ENCODE measurements at regions not wholly inside any gene's neighbourhood (a gene's known extent, or its start where the extent isn't known, plus 50 kb on each side); places are given as distances from the start of the nearest gene placed in this dataset.
"Not testable (repeated sequence)": the region's sequence is repeated elsewhere in the genome, so short reads cannot be mapped to it uniquely, and the experiment has no call there.

DNA sequence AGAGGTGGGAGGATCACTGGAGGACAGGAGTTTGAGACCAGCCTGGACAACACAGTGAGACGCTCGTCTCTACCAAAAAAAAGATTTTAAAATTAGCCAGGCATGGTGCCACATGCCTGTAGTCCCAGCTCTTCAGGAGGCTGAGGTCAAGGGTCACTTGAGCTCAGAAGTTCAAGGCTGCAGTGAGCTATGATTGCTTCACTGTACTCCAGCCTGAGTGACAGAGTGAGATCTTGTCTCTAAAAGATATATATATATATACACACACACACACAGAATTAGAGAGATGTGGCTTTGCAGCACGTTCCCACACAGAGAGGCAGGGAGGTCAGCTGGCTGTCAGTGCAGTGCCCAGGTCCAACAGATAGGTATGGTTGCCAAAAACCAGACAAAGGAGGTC is 363.4 kb downstream of the BCL2L11 start:
- not testable (repeated sequence) for DNase-seq

DNA sequence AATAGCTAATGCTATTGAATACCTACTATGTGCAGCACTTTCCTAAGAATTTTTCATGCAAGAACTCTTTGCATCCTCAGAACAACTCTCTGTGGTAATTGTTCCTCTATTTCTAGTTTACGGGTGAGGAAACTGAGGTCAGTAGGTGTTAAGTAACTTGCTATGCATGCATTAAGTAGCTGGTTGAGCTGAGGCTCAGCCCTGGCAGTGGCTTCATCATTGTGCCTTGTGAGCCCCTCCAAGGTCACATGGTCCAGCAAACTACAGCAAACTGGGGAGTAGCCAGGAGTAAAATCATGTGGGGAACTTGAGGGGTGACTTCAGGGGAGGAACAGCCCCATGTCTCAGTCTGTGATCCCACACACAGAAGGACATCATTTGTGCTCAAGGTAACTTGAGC is 365.2 kb downstream of the BCL2L11 start:
- not testable (repeated sequence) for DNase-seq

DNA sequence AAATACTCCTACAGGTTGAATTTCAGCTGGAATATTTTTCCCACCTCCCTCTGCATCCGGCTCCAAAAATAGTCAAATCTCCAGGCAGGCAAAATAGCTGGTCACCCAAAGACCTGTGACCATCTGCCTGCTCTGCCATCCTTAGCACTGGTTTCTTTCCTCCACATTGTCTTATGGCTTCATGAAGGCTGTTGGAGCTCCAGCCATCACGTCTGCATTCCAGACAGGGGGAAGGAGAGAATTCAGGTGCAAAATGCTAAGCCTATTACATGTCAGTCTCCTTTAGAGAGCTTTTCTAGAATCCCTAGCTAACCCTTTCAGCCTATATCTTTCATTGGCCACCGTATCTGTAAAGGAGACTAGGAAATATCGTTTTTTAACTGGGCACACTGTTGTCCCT is 367.7 kb downstream of the BCL2L11 start:
- DNase-seq: not testable (repeated sequence)

DNA sequence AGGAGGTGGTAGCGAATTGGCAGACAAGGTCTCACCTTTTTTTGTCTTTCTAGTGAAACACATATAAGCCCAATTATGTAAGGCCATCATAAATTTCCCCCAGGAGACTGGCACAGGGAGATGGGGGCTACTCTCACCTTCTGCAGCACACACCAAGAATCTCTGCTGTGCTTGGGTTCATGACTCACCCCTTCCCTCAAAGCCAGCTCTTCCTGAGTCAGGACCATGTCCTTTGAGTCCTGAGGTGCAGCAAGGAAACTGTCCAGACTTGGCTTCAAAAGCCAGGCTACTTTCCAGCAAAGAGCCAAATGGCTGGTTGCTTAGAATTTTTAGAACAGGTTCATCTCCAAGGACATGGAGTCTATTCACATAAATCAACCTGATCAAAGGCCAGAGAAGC is 368.7 kb downstream of the BCL2L11 start:
- DNase-seq: not testable (repeated sequence)

DNA sequence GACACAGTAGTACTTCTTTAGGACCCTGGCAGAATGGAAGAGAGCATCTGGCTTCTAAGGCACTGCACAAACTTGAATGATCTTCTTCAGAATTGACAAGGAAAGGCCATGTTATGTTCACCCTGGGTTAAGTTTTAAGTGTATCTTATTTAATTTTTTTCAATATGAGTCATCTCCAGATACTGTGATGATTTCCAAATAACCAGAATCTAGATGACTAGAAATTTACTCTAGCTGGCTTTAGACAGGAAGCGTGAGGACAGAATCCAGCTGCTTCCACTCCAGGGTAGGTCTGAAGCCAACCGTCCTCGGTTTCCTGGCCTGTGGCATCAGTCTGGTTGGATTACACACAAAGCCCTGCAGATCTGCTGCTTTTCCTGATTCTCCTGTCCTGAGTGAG is 370.5 kb downstream of the BCL2L11 start:
- not testable (repeated sequence) for DNase-seq

DNA sequence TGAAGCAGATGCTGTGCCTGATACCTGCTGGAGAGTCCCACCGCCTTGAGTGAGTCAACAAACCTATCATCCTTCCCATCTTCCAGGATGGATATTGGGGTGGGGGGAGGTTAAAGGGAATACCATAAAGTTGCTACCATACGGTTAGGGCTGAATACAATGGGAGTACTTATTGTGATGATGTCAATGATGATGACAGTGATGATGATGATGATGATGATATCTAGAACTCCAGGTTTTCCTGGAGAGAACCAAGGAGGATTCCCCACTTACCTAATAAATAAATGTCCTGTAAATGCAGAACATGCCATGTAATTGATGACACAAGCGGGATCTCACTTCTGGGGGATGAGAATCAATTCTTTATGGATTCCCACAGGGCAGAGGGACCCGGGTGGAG is 370.9 kb downstream of the BCL2L11 start:
- DNase-seq: not testable (repeated sequence)

DNA sequence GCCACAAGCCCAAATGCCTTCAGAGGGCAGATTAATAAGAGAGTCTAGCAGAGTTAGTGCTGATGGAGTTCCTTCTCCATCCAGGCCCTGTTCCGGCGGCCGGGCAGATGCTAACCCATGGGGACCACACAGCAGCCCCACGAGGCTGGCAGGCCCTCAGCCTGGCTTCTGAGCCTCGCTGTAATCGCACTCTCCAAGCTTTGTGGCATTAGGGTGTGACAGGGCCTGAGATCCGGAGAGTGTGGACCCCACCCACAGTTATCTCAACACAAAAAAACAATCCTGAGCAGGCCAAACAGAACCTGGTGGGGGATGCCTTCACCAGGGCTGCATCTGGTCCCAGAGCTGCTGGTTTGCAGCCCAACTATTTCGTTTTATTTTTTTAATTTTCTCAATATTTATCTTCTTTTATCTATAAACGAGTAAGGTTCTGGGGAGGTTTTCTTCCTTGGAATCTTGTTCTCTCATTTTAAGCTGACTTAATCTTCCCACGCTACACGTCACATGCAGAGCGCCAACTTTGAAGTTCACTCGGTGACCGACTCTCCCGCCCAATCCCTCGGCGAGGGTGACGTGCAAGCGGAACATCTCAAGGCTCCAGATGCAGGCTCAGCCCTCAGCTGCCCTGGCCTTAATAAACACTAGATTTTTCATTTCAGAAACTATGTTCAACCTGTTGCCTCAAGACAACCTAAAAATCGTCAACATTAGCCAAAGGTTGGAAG is 372.4 kb downstream of the BCL2L11 start:
- DNase-seq: not testable (repeated sequence)

DNA sequence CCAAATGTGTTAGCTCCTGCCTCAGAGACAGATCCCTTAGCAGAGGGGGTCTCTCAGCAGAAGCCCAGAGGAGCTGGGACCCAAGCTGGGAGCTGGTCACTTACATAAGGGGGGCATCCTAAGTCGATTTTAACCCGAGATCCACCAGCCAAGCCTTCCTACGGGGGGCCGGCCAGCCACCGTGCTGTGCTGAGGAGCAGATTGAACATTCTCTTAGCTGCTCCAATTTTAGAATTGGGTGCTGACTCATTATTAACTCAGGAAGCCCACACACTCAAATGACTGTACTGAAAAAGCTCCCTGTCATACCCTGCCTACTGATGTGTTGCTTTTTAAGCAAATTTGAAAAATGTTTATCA is 373.0 kb downstream of the BCL2L11 start:
- DNase-seq: not testable (repeated sequence)

DNA sequence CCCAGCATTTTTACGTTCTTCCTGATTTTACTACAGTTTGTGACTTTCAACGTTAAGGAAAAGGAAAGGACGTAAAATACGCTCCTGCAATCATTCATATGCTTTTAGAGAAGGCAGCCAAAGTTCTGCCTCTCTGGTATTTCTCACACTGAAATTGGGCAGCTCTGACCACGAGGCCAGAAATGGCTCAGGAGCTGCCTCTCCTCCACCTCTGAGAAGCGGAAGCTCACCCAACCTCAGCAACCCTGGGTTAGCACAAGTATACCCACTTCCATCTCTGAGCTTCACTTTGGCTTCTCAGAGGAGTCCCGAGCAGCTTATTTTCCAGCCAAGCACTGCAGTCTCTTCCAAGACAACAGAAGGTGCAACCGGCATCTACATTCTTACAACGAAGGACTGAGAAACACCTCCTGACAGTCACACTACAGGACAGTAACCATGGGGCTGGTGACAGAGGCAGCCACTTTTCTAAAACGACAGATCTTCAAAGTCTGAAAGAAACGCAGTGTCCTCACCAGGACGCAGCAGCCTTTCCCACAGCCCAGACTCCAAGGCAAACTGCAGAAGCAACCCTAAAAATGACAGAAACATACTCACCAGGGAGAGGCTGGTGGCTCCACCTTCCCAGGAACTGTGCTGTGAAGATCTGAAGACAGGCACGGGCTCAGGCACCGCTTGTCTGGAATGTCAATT is 373.7 kb downstream of the BCL2L11 start:
- not testable (repeated sequence) for DNase-seq

DNA sequence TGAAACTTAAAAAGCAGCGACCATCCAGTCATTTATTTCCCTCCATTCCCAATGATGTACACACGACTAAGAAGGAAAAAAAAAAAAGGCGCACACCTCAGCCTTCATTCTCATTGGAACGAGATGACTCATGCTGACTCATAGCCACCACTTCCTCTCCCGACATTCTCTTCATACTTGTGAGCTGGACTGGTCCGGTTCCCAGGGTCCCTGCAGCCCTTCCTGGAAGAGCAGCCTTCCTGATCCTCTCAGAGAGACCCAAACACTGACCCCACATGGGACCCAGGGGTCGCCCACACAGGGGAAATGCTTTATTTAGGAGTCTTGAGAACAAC is 374.2 kb downstream of the BCL2L11 start:
- DNase-seq: not testable (repeated sequence)

DNA sequence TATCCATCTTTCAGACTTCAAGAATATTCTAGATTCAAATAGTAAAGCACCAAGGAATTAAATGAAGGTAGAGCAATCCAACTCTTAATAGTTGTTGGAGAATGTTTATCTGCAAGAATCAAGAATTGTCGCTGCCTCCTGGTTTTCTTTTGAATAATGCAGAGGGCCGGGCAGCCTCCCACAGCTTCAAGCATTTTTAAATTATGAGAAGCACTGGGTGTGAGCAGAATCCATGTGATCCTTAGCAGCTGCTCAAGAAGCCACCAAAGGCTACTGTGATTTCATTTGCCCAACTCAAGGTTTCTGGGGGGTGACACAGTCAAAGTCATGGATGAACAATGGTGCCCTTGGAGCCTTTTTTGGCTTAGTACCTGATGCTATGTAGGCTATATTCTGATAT is 374.9 kb downstream of the BCL2L11 start:
- DNase-seq: not testable (repeated sequence)

DNA sequence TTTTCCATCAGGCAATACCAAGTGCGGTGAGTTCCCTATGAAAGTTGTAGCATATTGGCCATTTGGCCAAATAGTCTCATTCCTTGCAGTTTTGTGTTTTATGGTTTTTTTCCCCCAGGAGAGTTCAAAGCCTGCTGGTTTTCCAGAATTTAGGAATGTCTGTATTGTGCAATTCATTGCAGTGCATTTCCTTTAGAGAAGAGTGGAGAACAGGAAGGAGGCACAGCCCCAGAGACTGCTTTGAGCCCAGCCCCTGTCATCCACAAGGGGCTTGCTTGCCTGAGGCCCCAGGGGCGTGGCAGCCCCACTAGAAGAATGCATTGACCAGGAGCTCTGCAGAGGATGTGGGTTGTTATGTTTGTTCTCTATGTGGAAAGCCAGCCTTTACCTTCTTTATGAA is 375.5 kb downstream of the BCL2L11 start:
- DNase-seq: not testable (repeated sequence)

DNA sequence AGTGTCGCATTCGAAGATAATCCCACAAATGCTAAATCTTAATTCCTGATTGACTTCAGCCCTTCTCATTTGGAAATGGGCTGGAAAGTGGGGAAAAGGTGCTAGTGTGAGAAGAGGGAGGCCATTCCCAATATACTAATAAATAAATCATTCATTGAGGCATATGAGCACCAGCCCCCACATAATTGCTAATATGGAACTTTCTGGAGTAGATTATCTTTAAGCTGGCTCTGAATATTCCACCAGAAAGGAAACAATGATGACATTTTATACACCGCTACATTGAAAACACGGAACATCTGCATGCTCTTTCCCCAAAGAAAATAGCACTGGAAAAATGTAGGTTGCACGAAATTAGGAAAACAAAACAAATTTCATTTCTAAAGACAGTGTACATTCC is 376.1 kb downstream of the BCL2L11 start:
- not testable (repeated sequence) for DNase-seq

DNA sequence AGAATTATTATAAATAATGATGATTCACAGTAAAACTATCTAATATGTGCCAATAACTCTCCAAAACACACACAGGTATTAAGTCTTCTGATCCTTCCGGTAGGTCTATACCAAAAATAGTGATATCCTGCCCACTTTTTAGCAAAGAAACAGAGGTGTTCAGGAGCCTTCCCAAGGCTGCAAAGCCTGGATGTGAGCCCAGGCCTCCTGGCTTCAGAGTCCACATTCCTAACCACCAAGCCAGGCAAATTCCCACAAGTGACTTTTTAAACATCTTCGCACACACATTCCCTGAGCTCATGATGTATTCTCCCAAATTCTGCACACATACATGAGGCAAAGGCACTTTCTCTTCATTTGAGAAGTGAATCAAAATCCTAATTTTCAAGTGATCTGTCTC is 376.6 kb downstream of the BCL2L11 start:
- not testable (repeated sequence) for DNase-seq

DNA sequence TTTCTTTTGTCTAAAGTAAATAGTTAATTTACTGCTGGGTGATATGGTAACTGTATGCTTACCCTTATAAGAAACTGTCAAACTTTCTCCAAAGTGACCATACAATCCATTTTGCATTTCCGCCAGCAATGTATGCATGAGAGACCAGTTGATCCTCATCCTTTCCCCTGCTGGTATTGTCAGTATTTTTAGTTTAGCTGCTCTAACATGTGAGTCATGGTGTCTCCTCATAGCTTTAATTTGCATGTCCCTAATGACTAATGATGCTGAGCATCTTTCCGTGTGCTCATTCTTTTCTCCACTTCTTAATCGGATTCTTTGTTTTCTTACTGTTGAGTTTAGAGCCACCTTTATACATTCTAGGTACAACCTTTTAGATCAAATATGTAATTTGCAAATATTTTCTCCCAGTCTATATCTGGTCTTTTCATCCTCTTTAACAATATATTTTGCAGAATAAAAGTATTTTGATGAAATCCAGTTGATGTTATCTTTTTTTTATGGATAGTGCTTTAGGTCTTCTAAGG is 379.9 kb downstream of the BCL2L11 start:
- DNase-seq: not testable (repeated sequence)

DNA sequence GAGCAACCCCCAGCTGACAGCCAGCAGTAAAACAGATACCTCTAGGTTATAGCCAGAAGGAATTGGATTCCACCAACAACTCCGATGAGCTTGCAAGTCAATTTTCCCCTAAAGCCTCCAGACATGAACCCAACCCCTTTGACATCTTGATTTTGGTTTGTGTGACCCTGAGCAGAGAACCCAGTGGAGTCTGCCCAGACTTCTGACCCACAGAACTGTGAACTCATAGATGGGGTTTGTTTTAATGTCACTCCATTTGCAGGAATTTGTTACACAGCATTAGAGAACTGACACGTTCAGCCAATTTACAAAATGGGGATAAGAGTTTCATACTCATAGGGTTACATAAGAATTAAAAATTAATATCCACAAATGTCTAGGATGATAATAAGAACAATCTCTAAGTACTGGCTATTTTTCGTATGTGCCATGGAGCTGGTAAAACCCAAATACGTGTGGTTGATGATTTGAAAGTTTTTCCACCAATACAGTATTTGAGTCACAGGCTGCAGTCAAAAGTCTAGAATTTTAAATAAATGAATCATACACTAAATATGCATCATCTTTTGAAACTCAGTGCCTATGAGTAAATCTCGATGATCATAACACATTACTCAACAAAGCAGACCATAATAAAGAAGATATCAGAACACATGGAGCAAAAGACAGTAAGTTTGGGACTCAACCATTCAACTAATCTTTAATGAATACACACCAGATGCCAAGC is 380.0 kb downstream of the ANAPC1 start:
- not testable (repeated sequence) for DNase-seq

DNA sequence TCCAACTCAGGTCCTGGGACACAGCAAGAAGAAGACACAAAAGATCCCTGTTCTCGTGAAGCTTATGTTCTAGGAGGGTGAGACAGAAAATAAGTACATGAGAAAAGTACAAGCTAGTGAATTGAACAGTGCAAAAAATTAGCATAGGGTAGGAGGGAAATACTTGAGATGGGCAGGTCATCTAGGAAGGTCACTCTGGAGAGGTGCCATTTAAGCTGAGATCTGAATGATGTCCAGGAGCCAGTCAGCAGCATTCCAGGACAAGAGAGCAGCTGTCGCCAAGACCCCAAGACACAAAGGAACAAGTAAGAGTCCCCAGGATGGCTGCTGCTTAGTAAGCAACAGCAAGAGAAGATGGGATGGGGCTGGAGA is 379.4 kb downstream of the ANAPC1 start:
- not testable (repeated sequence) for DNase-seq

DNA sequence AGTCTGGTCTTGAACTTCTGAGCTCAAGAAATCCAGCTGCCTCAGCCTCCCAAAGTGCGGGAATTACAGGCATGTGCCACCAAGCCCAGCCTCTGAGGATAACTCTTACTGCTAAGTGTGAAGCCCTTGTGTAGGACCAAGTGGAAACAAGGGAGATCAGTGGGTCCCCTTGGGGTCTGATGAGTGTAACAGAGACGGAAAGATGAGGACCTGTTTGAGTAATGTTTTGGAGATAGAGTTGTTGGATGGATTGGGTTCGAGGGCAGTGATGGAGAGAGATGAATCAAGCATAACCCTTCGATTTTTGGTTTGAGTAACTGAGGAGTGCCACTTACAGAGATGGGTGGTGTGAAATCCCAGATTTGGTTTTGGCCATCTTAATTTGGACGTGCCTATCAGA is 378.7 kb downstream of the ANAPC1 start:
- not testable (repeated sequence) for DNase-seq

DNA sequence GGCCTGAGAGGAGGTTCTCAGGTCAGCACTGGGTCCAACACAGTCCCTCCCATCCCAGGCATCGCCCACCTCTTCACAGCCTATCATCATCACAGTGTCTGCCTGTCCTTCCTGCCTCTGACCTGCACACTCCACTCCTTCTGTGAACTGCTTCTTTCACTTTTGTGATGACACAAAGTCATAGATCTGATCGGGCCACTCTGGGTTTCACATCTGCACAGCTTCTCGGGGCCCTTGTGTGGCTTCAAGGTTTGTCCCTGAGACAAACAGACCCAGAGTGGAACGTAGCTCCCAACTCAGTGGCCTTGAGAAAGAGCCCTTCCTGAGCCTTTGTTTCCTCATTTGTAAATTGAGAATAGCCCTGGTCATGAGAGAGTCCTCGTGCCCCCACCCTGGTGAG is 377.1 kb downstream of the ANAPC1 start:
- not testable (repeated sequence) for DNase-seq

DNA sequence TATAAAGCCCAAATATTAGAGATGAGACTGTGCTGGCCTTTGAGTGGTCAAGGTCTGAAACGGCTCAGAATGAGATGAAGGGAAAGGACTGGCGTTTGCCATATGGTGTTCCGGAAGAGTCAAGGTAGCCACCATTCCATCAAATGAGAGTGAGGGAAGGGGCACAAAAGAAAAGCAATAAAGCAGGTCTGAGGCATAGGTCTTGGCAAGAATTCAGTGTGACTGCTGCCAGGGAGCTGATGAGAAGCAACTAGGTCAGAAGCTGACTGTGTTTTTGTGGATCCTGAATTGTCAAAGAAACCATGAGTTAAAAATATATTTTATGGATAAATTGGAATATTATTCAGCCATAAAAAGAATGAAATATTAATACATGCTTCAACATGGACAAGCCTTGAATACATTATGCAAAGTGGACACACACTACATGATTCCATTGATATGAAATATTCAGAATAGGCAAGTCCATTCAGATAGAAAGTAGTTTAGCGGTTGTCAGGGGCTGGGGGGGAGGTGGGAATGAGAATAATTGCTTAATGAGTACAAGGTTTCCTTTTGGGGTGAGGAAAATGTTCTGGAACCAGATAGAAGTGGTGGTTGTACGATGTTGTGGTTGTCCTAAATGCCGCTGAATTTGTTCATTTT is 374.6 kb downstream of the ANAPC1 start:
- DNase-seq: not testable (repeated sequence)

DNA sequence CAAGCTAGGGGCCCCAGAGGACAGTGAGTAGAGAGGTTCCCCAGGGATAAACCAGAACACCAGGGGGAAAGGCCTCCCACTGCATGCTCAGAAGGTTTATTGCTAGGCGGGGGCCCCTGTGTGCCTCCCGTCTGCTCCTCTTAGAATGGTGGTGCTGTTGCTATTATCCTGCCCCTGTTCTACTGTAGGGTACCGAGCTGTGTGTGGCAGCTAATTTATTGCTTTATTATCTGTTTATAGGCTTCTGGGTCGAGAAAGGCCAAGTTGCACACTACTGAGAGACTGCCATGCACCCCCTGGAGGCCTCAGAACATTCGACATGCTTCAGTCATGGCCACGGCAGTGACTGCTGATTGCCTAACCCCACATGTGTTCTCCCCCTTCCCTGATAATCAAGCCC is 373.6 kb downstream of the ANAPC1 start:
- not testable (repeated sequence) for DNase-seq

DNA sequence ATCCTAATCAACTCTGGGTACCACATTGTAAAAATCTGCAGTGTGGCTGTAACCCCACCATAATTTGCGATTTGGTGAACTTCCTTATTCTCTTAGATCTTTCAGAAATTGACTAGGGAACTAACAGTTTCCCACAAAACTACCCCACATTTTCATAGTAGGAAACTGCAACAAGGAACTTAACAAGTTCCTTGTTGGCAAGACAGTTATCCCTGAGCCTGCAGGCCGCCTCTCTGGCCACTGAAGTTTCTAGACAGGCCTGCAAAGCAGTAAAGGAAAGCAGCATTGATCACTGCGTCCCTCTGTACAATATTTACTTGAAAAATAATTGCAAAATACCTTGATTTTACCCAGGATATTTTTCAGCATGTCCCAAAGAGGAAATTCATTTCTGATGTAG is 372.9 kb downstream of the ANAPC1 start:
- DNase-seq: not testable (repeated sequence)

DNA sequence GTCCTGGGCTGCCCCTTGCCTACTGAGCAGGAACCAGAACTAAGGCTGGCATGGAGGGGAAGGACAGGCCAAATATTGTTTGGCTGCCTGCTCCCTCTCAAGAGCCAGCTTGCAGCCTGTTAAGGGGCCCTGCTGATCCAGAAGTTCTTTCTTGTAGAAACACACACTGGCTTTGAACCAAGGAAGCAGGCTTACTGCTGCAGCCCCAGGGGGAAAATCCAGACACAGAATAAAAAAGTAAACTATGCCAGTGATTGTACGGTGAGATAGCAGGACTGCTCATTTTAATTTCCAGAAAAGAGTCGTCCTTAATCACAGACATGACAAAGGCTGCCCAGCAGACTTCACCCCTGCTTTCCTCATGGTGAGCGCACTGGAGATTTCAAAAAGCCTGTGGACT is 371.6 kb downstream of the ANAPC1 start:
- DNase-seq: not testable (repeated sequence)

Measured in NCI-H446 (cell line).